ENCODE measurements at regions not wholly inside any gene's neighbourhood (a gene's known extent, or its start where the extent isn't known, plus 50 kb on each side); places are given as distances from the start of the nearest gene placed in this dataset.

DNA sequence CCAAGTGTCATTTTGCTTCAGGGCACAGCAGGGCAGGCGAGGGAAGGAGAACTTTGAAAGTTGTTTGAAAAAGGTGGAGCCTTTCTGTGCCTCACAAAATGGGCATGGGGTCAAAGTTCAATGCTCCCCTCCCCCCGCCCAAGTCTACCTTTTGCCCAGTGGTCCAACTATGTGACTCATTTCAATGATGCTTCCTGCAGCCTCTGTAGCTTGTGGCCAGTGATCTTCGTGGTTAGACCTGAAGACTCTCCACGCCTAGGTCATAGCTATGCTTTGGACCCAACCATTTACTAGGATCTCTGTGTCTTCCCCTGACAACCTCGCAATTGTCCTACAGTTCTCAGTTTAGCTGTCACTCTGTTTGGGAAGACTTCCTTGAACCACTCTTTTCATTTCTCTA lies 280.3 kb upstream of the GJB5 start:
- DNase-seq (ENCODE audit: low read depth in 1 of 2, low spot score in 1 of 2), result no peak
- TF ChIP-seq, protein P1, sequence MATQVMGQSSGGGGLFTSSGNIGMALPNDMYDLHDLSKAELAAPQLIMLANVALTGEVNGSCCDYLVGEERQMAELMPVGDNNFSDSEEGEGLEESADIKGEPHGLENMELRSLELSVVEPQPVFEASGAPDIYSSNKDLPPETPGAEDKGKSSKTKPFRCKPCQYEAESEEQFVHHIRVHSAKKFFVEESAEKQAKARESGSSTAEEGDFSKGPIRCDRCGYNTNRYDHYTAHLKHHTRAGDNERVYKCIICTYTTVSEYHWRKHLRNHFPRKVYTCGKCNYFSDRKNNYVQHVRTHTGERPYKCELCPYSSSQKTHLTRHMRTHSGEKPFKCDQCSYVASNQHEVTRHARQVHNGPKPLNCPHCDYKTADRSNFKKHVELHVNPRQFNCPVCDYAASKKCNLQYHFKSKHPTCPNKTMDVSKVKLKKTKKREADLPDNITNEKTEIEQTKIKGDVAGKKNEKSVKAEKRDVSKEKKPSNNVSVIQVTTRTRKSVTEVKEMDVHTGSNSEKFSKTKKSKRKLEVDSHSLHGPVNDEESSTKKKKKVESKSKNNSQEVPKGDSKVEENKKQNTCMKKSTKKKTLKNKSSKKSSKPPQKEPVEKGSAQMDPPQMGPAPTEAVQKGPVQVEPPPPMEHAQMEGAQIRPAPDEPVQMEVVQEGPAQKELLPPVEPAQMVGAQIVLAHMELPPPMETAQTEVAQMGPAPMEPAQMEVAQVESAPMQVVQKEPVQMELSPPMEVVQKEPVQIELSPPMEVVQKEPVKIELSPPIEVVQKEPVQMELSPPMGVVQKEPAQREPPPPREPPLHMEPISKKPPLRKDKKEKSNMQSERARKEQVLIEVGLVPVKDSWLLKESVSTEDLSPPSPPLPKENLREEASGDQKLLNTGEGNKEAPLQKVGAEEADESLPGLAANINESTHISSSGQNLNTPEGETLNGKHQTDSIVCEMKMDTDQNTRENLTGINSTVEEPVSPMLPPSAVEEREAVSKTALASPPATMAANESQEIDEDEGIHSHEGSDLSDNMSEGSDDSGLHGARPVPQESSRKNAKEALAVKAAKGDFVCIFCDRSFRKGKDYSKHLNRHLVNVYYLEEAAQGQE (IDR thresholded peaks at IDR 0.05; ENCODE audit: insufficient replicate concordance, low read depth), result no peak
- TF ChIP-seq POLR2AphosphoS5 (IDR thresholded peaks at IDR 0.05; ENCODE audit: low read depth), result no peak
- no peak for TF ChIP-seq SPI1 (IDR thresholded peaks at IDR 0.05; ENCODE audit: borderline replicate concordance, low read depth)
- no peak for TF ChIP-seq GABPA (IDR thresholded peaks at IDR 0.05; ENCODE audit: low read depth)
- TF ChIP-seq, protein P2, sequence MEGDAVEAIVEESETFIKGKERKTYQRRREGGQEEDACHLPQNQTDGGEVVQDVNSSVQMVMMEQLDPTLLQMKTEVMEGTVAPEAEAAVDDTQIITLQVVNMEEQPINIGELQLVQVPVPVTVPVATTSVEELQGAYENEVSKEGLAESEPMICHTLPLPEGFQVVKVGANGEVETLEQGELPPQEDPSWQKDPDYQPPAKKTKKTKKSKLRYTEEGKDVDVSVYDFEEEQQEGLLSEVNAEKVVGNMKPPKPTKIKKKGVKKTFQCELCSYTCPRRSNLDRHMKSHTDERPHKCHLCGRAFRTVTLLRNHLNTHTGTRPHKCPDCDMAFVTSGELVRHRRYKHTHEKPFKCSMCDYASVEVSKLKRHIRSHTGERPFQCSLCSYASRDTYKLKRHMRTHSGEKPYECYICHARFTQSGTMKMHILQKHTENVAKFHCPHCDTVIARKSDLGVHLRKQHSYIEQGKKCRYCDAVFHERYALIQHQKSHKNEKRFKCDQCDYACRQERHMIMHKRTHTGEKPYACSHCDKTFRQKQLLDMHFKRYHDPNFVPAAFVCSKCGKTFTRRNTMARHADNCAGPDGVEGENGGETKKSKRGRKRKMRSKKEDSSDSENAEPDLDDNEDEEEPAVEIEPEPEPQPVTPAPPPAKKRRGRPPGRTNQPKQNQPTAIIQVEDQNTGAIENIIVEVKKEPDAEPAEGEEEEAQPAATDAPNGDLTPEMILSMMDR (IDR thresholded peaks at IDR 0.05; ENCODE audit: insufficient read depth, low read length), result no peak
- Histone ChIP-seq H3K4me3 (replicated peaks; ENCODE audit: insufficient read depth, low read length) (no peak overlapping the region), H3K27ac (replicated peaks) (no peak overlapping the region), H3K27me3 (ENCODE audit: insufficient read depth, poor library complexity, severe bottlenecking) (no peaks in the 10 kb centered on the region)

DNA sequence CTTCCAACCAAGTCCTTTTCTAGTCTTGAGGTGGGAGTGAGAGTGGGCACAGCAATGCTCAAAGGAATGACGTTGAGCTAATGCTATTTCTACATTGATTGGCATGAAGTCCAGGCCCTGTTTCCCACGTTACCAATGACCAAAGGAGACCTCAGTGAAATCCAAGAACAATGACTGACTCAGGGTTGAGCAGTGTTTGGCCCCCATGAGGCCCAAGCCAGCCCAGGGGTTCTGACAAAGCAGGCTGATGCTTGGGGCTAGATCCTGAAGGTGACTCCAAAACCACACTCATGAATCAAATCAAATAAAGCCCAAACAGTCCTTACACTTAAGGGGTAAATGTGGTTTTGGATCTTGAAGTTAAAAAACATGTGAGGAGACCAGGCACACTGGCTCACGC lies 278.5 kb upstream of the GJB5 start:
- H3K27me3 ChIP-seq (ENCODE audit: insufficient read depth, poor library complexity, severe bottlenecking), result no peaks in the 10 kb centered on the region
- no peak overlapping the region for H3K27ac ChIP-seq (replicated peaks)
- H3K4me3 ChIP-seq (replicated peaks; ENCODE audit: insufficient read depth, low read length), result no peak overlapping the region
- no peak for DNase-seq (ENCODE audit: low read depth in 1 of 2, low spot score in 1 of 2)
- TF ChIP-seq GABPA (IDR thresholded peaks at IDR 0.05; ENCODE audit: low read depth) (no peak), SPI1 (IDR thresholded peaks at IDR 0.05; ENCODE audit: borderline replicate concordance, low read depth) (no peak), POLR2AphosphoS5 (IDR thresholded peaks at IDR 0.05; ENCODE audit: low read depth) (no peak)
- TF ChIP-seq, protein P2 (IDR thresholded peaks at IDR 0.05; ENCODE audit: insufficient read depth, low read length), result no peak
- TF ChIP-seq, protein P1 (IDR thresholded peaks at IDR 0.05; ENCODE audit: insufficient replicate concordance, low read depth), result no peak

DNA sequence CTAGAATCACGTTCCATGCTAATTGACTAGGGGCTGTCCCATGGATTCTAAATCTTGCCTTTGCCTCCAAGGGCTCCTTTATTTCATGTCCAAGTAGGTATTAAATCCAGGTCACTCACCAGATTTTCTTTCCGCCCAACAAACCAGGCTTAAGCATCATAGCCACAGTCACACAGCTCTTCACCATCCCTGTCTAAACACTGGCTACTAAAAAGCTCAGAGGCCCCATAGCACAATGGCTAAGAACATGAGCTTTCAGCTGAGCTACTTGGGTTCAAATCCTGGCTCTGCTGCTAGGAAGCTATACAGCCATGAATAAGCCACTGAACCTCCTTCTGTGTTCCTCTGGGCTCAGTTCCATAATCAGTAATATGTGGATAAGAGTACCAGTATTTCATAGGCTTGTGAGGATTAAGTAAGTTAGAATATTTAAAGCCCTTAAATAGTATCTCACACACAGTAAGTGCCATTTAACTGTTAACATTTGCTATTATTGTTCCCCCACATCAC lies 277.2 kb upstream of the GJB5 start:
- TF ChIP-seq, protein P2 (IDR thresholded peaks at IDR 0.05; ENCODE audit: insufficient read depth, low read length), result no peak
- TF ChIP-seq POLR2AphosphoS5 (IDR thresholded peaks at IDR 0.05; ENCODE audit: low read depth) (no peak), GABPA (IDR thresholded peaks at IDR 0.05; ENCODE audit: low read depth) (no peak), SPI1 (IDR thresholded peaks at IDR 0.05; ENCODE audit: borderline replicate concordance, low read depth) (no peak)
- TF ChIP-seq, protein P1 (IDR thresholded peaks at IDR 0.05; ENCODE audit: insufficient replicate concordance, low read depth), result no peak
- Histone ChIP-seq H3K4me3 (replicated peaks; ENCODE audit: insufficient read depth, low read length) (no peak overlapping the region), H3K27me3 (ENCODE audit: insufficient read depth, poor library complexity, severe bottlenecking) (no peaks in the 10 kb centered on the region), H3K27ac (replicated peaks) (no peak overlapping the region)
- DNase-seq (ENCODE audit: low read depth in 1 of 2, low spot score in 1 of 2), result no peak

Data from HL-60 (cell line).